Panc1 (cell line): ENCODE measurements at regions not wholly inside any gene's neighbourhood (a gene's known extent, or its start where the extent isn't known, plus 50 kb on each side); places are given as distances from the start of the nearest gene placed in this dataset.

Source experiments
- ATAC-seq: fragments of 200-7000 bp; cut with Tn5 transposase; 2 replicates; pipeline ENCODE4 v1.9.1; 2020; ENCODE audit warnings: mild to moderate bottlenecking, moderate library complexity
- BruUV-seq: library from RNA; stranded (reverse); fragments of 400-500 nt; replicated peaks from 2 replicates; lab custom pipeline; 2021; lab: Mats Ljungman, UMichigan
- CTCF ChIA-PET: fragments of 300-600 bp; sonication (Branson Sonifier 250); formaldehyde crosslinking; loops from one replicate; lab custom pipeline; 2022; ENCODE audit warnings: antibody characterized with exemption; lab: Charles Lee
- POLR2A ChIA-PET: fragments of 300-600 bp; sonication (Branson Sonifier 250); formaldehyde crosslinking; loops from one replicate; lab custom pipeline; 2022; ENCODE audit warnings: antibody characterized with exemption; lab: Charles Lee
- DNase-seq: peaks from one replicate; pipeline ENCODE4 v3.0.0-alpha.2; 2010; ENCODE audit warnings: low read depth, low spot score
- H3K27ac ChIP-seq: 2 replicates; pipeline ENCODE4 v1.5.1; 2011; ENCODE audit warnings: mild to moderate bottlenecking, low read length, inconsistent platforms
- H3K27me3 ChIP-seq: fragments of 200-500 bp; sonication (Bioruptor generic); 2 replicates; pipeline ENCODE4 v1.6.0; 2014; ENCODE audit warnings: low read length, inconsistent platforms; ENCODE audit not compliant: control insufficient read depth, insufficient read depth
- H3K36me3 ChIP-seq: fragments of 200-500 bp; sonication (Bioruptor generic); 2 replicates; pipeline ENCODE4 v1.5.1; 2014; ENCODE audit warnings: inconsistent platforms, mild to moderate bottlenecking, low read length, moderate library complexity; ENCODE audit not compliant: control insufficient read depth, insufficient read depth
- H3K4me1 ChIP-seq: 2 replicates; pipeline ENCODE4 v1.5.1; 2011; ENCODE audit warnings: inconsistent platforms, mild to moderate bottlenecking, low read length, moderate library complexity; ENCODE audit not compliant: control insufficient read depth, insufficient read depth
- H3K4me3 ChIP-seq, 2 experiments: 2 replicates each; pipeline ENCODE4 v1.5.1; 2011 to 2012; ENCODE audit warnings: low read depth in 2 of 2, low read length in 2 of 2, mild to moderate bottlenecking in 2 of 2, inconsistent platforms in 1 of 2, moderate library complexity in 1 of 2
- H3K9me3 ChIP-seq: fragments of 200-500 bp; sonication (Bioruptor generic); 2 replicates; pipeline ENCODE4 v1.5.1; 2014; ENCODE audit warnings: low read depth, mild to moderate bottlenecking, inconsistent platforms, low read length, moderate library complexity; ENCODE audit not compliant: control insufficient read depth, insufficient read depth
- CTCF ChIP-seq: fragments of 450-650 bp; IDR thresholded peaks from 2 replicates; pipeline ENCODE4 v1.5.1; 2017; ENCODE audit warnings: mild to moderate bottlenecking
- POLR2AphosphoS5 ChIP-seq: IDR thresholded peaks from 2 replicates; pipeline ENCODE4 v1.6.1; 2012; ENCODE audit warnings: mild to moderate bottlenecking, low read depth, low read length, moderate library complexity
- REST ChIP-seq, 2 experiments: IDR thresholded peaks; 2 replicates each; pipeline ENCODE4 v1.6.1; 2011 to 2012; ENCODE audit warnings: low read depth in 2 of 2, control low read depth in 1 of 2, low read length in 1 of 2, mild to moderate bottlenecking in 1 of 2, moderate library complexity in 1 of 2; ENCODE audit not compliant: insufficient read depth in 1 of 2
- SIN3A ChIP-seq: IDR thresholded peaks from 2 replicates; pipeline ENCODE4 v1.6.1; 2012; ENCODE audit warnings: low read depth, mild to moderate bottlenecking, low read length, moderate library complexity, borderline replicate concordance; ENCODE audit not compliant: insufficient read depth
- TCF7L2 ChIP-seq: IDR thresholded peaks from 2 replicates; pipeline ENCODE4 v1.6.1; 2011; ENCODE audit warnings: mild to moderate bottlenecking, low read depth, low read length, inconsistent platforms
- in situ Hi-C: cut with HindIII; loops from 2 replicates; pipeline ENCODE4 v1.10.0; 2016; ENCODE audit warnings: low sequenced_read_pairs, low pct_unique_long_range_greater_than_20kb
- intact Hi-C: fragments of 100-400 bp; cut with micrococcal nuclease; formaldehyde crosslinking; loops from one replicate; pipeline ENCODE4 v1.10.0; 2022; ENCODE audit not compliant: unreplicated experiment

- ChIA-PET POLR2A (no interaction called here), CTCF (no interaction called here)
- Histone ChIP-seq H3K36me3 (no peaks in the 10 kb centered on the region), H3K4me3 (no peak overlapping the region), H3K9me3 (no peaks in the 10 kb centered on the region), H3K27ac (no peak overlapping the region), H3K27me3 (no peaks in the 10 kb centered on the region), H3K4me1 (no peaks in the 10 kb centered on the region)
- intact Hi-C loops, result no loop called here
- no peak for ATAC-seq
- no peak for TF ChIP-seq CTCF
- TF ChIP-seq REST (IDR thresholded peaks at IDR 0.05; ENCODE audit: insufficient read depth in 1 of 2, low read depth in 2 of 2, low read length in 1 of 2), result no peak
- no peak for TF ChIP-seq TCF7L2
- TF ChIP-seq POLR2AphosphoS5, result no peak
- TF ChIP-seq SIN3A, result no peak
- BruUV-seq, result no TSS peak
- in situ Hi-C loops, result no loop called here
- DNase-seq, result no peak
These were observed 144.3 kb upstream of the STX18 start for GRCh38 chr4:4685810-4686795.

- TF ChIP-seq TCF7L2 (no peak), SIN3A (no peak), POLR2AphosphoS5 (no peak), CTCF (no peak), REST (IDR thresholded peaks at IDR 0.05; ENCODE audit: insufficient read depth in 1 of 2, low read depth in 2 of 2, low read length in 1 of 2) (no peak)
- ChIA-PET CTCF (no interaction called here), POLR2A (no interaction called here)
- no TSS peak for BruUV-seq
- DNase-seq (no peak), ATAC-seq (no peak)
- no peaks in the 10 kb centered on the region for H3K36me3 ChIP-seq
- no peak overlapping the region for H3K4me3 ChIP-seq
- in situ Hi-C loops (no loop called here), intact Hi-C loops (no loop called here)
- no peak overlapping the region for H3K27ac ChIP-seq
- H3K27me3 ChIP-seq, result no peaks in the 10 kb centered on the region
- no peaks in the 10 kb centered on the region for H3K9me3 ChIP-seq
- no peaks in the 10 kb centered on the region for H3K4me1 ChIP-seq
These were observed 139.8 kb upstream of the STX18 start for GRCh38 chr4:4681653-4682052.
